ENCODE measurements at regions not wholly inside any gene's neighbourhood (a gene's known extent, or its start where the extent isn't known, plus 50 kb on each side); places are given as distances from the start of the nearest gene placed in this dataset.

DNA sequence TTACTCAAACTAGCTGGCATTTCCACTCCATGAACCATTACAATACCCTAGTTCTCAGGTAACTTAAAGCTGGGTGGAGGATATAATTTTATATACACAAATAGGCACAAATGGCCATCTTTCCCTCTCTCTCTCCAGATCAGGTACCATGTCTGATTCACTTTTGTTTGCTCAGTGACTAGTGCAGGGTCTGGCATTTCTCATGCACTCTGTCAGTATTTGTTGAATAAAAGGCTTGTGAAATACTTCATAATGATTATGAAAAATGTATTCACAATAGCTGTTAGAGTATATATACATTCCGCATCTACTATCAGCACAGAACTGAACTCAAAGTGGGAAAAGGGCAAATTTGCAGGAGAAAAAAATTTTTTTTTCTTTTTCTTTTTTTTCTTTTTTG, 510.2 kb upstream of the USP24 start:
- DNase-seq, result no peak

GRCh38 chr1:55724551-55725325, 509.6 kb upstream of the USP24 start:
- no peak for DNase-seq

DNA sequence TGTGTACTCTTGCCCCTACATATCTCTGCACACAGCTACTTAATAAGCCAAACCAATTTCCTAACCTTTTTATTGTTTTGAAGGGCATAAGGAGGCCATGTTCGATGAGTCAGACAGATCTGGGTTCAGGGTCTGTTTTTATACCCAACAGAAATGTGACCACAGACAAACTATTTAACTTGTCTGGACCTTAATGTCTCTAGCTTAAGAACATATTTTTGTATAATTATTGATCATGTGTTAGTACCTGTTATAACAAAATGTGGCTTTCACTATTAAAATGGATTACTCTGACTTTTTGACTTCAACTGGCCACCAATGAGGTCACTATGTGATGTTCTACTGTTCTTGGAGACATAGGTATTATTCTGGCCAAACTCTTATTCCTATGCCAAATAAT, 507.8 kb upstream of the USP24 start:
- DNase-seq, result no peak

DNA sequence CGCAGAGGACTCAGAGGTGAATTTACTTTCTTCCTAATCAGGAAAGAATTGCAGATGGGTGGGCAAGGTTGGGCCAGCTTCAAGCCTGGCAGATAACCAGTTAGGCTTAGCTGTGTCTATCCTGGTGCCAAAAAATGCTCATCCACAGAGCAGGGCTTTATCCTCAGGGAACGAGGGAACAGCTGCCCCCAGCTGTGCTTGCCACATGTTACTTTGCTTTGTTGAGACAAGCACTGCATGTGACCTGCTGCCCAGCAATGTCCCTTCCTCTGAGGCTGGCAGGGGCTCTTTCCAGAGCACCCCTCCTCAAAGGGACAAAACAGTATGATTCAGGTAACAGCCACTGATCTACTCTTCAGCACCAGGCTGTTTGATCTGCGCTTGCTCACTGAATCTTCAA, 505.1 kb upstream of the USP24 start:
- no peak for DNase-seq

DNA sequence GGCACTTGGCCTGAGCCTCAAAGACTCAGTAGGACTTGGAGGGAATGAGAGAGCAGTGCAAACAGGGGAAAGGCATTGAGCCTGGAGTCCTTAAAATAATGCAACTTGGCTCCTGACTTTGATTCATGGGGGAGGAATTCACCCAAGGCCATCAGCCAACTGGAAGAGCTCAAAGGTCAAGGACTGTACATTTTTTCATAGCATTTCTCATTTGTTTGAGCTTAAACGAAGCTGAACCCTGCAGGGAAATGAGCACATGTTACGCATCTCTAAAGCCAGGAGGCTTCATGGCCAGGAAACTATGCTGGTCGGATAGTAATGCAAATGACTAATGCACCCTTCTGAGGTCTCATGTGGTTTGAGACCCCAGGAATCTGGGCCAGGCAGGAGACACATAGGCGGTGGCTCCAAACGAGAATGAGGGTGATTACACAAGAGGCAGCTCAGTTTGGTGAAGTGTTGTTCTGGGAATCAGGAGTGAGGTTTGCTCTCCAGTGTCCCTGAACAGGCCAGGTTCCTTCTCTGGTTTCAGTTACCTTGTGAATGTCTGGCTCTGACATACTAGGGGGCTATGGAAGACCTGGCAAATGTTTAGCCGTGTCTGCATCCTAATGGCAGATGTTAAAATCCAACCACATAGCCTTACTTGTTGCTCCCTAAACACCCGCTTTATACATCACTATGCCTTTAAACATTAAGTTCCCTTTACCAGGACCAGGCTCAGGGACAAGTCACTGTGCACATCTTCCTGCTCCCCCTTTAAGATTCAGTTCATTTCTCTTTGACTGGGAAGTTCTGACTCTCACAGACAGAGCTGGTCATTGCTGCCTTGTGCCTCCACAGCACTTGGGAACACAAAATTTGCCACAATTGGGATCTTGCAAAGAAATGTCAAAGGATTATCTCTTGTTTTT, 503.9 kb upstream of the USP24 start:
- no peak for DNase-seq

DNA sequence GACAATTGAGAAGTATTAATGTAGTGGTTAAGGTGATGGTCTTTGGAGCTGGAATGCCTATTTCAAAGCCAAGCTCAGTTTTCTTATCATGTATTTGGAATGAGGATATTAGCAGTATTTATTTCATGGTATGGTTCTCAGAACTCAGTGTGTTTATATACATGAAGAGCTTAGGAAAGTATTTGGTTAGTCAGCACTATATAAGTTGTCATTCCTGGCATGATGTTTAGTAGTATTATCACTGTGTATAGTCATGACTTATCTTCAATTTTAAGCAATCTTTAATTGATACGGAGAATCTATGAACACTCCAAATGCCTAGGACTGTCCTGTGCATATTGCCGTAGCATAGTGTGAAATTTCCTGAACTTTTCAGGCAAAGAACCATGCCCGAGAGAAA, 501.9 kb upstream of the USP24 start:
- DNase-seq, result no peak

- DNase-seq, result no peak
Measured at GRCh38 chr1:55716610-55717009, 501.4 kb upstream of the USP24 start.

- DNase-seq, result no peak
Measured at GRCh38 chr1:55716151-55716550, 501.0 kb upstream of the USP24 start.

DNA sequence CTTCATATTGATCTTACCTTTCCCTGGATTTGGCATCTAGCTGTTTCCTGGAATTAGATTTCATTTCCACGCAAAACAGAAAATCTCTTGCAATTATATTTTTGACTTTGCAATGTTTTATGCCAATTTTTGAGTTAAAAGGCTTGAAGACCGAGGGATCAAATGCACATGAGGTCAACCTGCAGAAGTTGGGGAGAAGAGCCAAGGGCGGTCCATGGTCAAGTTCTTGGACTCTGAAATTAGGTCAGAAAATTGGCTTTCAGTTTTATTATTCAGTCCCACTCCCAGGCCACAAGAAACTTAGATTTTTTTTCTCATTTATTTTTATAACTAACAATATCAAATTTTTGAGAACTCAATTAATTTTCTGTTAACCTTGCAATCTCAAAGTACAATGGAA, 499.1 kb upstream of the USP24 start:
- DNase-seq, result no peak

- DNase-seq, result no peak
Measured at GRCh38 chr1:55713516-55713915, 498.4 kb upstream of the USP24 start.

GRCh38 chr1:55712148-55712547, 497.0 kb upstream of the USP24 start:
- DNase-seq, result no peak

GRCh38 chr1:55708781-55709180, 493.6 kb upstream of the USP24 start:
- no peak for DNase-seq

GRCh38 chr1:55707846-55708245, 492.7 kb upstream of the USP24 start:
- DNase-seq, result no peak

GRCh38 chr1:55707196-55707595, 492.0 kb upstream of the USP24 start:
- no peak for DNase-seq

DNA sequence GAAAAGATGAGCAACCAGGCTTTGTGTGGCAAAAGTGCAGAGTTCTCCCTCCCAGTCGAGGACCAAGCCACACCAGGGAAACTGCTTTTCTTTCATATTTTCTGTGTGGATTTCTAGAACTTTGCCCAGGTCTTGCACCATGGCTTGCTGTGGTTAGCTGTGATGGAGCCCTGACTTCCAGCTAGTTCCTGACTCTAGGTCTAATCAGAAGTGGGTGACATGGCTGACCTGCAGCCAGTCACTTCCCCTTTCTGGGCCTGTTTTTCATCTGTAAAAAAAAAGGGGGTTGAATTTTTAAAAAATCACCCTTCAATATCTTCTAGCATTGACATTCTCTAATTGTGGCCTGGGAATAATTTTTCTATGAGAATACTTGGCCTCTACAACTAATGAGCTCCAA, 491.2 kb upstream of the USP24 start:
- no peak for DNase-seq

GRCh38 chr1:55703726-55704363, 488.7 kb upstream of the USP24 start:
- DNase-seq, result no peak

DNA sequence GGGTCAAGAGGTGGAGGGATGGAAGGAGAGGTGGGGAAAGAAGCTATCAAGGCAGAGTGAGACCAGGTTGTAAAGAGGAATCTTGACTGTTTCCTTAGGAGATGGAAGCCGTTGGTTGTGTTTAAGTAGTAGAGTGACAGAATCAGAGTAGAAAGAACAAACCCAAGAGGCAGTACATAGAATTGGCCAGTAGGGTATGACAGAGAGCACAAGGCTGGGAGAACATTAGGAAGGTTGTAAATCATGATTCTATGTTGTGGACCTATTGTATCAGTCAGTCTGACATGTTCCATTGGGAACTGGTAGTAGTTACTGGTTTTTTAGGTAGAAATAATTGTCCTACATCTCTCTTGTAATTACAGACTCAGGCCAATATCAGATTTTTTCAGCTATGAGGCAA, 486.9 kb upstream of the USP24 start:
- DNase-seq, result no peak

DNA sequence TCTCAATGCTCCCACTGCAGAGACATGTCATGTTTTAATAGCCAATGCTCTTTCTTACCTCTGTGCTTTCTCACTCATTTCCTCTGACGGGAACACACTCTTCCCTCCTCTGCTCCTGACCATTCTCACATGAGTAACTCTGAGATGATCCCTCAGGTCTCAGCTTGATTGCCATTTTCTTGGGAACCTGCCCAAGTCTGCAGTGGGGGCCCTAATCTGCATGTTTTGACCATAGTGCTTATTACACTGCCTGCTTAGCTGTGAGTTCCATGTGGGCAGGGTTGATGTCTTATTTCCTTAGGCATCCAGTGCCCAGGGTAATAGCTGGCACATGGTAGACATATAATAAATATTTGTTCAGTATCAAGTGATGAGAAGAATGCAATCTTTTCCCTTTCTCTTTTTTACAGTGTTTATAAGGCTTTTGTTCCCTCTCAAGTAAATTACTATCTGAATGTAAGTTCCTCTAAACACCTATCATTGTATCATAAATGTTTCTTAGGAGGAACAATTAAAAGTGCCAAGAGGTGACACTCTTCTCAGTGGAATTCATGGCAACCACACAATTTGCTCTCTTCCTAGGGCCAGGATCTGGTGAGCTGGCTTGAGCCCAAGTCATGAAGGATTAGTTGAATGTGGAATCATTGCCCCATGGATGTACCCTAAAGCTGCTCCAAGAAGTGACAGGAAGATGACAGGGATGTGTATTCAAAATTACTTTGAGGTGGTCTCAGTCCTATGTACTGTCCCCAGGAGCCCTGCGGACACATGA, 485.4 kb upstream of the USP24 start:
- no peak for DNase-seq

DNA sequence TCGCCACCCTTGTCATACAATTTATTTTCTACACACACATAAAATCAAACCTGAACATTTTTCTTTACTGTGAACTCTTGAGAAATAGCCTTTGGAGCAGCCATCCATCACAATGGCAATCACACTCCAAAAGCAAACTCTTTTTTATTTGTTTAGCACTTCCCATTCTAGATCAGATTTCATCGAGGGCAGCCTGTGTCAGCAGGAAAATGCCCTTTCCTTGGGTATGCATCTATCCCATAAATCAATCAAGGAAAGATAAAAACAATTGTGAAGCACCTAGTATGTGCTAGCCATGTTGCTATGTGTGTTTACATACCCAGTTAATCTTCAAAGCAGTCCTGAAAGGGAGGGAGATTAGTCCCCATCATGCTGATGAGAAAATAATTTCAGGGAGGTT, 484.1 kb upstream of the USP24 start:
- DNase-seq, result no peak

GRCh38 chr1:55697997-55698535, 482.9 kb upstream of the USP24 start:
- DNase-seq, result no peak

DNA sequence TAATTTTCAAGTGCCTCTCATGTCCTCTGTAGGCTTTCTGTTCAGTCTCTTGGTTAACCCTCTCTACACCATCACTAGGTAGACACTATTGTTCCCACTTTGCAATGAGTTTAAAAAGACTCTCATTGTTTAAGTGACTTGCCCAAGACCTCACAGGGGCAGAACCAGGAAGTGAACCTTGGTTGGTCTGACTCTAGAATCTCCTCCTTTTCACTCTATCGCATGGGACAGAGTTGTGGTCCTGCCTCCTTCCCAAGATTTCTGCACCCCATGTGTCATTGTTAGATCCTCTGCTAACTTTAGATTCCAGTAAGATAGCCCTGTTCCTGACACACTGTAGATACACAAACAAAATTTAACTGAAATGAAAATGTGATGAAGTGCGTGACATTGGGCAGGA, 481.7 kb upstream of the USP24 start:
- no peak for DNase-seq

GRCh38 chr1:55696181-55696754, 481.1 kb upstream of the USP24 start:
- no peak for DNase-seq
